ENCODE measurements at regions not wholly inside any gene's neighbourhood (a gene's known extent, or its start where the extent isn't known, plus 50 kb on each side); places are given as distances from the start of the nearest gene placed in this dataset.

GRCh38 chr21:18023711-18024110, 204.6 kb upstream of the C21orf91 start:
- TF ChIP-seq CTCF (IDR thresholded peaks at IDR 0.05; ENCODE audit: low read depth, low read length) (no peak), POLR2A (IDR thresholded peaks at IDR 0.05; ENCODE audit: extremely low read depth, insufficient read length) (no peak)
